Suprapubic skin (tissue), 3 donors: ENCODE measurements at regions not wholly inside any gene's neighbourhood (a gene's known extent, or its start where the extent isn't known, plus 50 kb on each side); places are given as distances from the start of the nearest gene placed in this dataset.

Experiments used
- EP300 ChIP-seq: sonication (generic); formaldehyde crosslinking; IDR thresholded peaks from one replicate; pipeline ENCODE4 v1.6.1; 2017; ENCODE audit warnings: antibody characterized with exemption
- POLR2A ChIP-seq, 2 donors: fragments of 450-650 bp; IDR thresholded peaks; one replicate each; pipeline ENCODE4 v1.6.1; 2017; ENCODE audit warnings: antibody characterized with exemption in 2 of 2, mild to moderate bottlenecking in 2 of 2, moderate library complexity in 2 of 2
- TF ChIP-seq, protein P1 (sequence below), 2 donors: fragments of 200-600 bp in 1 of 2; fragments of 450-650 bp in 1 of 2; sonication (generic) in 1 of 2; IDR thresholded peaks; one replicate each; pipeline ENCODE4 v1.5.1; 2016 to 2019; ENCODE audit warnings: antibody characterized with exemption in 2 of 2, mild to moderate bottlenecking in 1 of 2, moderate library complexity in 1 of 2

DNA sequence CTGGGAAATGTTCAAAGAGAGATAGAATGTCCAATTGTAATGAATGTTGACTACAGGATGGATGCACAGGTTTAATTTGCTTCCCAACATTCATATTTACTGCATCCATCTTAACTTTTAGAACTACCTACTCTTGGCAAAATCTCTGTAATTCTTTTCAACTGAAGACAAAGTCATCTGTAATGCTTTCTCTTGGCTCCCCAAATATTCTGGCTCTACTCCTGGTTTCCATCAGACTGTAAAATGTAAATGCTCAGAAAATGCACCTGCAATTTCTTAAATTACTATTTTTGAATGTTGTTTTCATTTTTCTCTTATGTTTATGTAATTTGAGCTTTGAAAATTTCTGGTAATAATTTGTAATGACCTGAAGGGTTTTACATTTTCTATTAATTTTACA, 480.8 kb upstream of the IMPG1 start:
- no peak for TF ChIP-seq POLR2A (IDR thresholded peaks at IDR 0.05)
- no peak for TF ChIP-seq EP300
- TF ChIP-seq, protein P1, sequence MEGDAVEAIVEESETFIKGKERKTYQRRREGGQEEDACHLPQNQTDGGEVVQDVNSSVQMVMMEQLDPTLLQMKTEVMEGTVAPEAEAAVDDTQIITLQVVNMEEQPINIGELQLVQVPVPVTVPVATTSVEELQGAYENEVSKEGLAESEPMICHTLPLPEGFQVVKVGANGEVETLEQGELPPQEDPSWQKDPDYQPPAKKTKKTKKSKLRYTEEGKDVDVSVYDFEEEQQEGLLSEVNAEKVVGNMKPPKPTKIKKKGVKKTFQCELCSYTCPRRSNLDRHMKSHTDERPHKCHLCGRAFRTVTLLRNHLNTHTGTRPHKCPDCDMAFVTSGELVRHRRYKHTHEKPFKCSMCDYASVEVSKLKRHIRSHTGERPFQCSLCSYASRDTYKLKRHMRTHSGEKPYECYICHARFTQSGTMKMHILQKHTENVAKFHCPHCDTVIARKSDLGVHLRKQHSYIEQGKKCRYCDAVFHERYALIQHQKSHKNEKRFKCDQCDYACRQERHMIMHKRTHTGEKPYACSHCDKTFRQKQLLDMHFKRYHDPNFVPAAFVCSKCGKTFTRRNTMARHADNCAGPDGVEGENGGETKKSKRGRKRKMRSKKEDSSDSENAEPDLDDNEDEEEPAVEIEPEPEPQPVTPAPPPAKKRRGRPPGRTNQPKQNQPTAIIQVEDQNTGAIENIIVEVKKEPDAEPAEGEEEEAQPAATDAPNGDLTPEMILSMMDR (IDR thresholded peaks at IDR 0.05) = no peak
